ENCODE measurements at regions not wholly inside any gene's neighbourhood (a gene's known extent, or its start where the extent isn't known, plus 50 kb on each side); places are given as distances from the start of the nearest gene placed in this dataset.

- DNase-seq (ENCODE audit: low read depth), result no peak
These were observed 246.6 kb downstream of the NHLRC3 start for GRCh38 chr13:39284801-39285388.

Data from stromal cell of bone marrow (primary cell).